ENCODE measurements at regions not wholly inside any gene's neighbourhood (a gene's known extent, or its start where the extent isn't known, plus 50 kb on each side); places are given as distances from the start of the nearest gene placed in this dataset.

GRCh38 chr5:6177926-6178325 lies 200.4 kb downstream of the MED10 start:
- ATAC-seq (no peak), DNase-seq (no peak)
- Histone ChIP-seq H3K36me3 (ENCODE audit: control insufficient read depth, insufficient read depth, low read length) (no peaks in the 10 kb centered on the region), H3K27ac (ENCODE audit: low read length) (no peak overlapping the region), H3K4me3 (ENCODE audit: low read length) (no peak overlapping the region), H3K4me1 (ENCODE audit: control insufficient read depth, insufficient read depth, low read length) (no peaks in the 10 kb centered on the region), H3K9me3 (ENCODE audit: control insufficient read depth, insufficient read depth, low read length) (no peaks in the 10 kb centered on the region), H3K27me3 (ENCODE audit: control insufficient read depth, insufficient read depth, low read length) (no peaks in the 10 kb centered on the region)
- TF ChIP-seq, protein P1, sequence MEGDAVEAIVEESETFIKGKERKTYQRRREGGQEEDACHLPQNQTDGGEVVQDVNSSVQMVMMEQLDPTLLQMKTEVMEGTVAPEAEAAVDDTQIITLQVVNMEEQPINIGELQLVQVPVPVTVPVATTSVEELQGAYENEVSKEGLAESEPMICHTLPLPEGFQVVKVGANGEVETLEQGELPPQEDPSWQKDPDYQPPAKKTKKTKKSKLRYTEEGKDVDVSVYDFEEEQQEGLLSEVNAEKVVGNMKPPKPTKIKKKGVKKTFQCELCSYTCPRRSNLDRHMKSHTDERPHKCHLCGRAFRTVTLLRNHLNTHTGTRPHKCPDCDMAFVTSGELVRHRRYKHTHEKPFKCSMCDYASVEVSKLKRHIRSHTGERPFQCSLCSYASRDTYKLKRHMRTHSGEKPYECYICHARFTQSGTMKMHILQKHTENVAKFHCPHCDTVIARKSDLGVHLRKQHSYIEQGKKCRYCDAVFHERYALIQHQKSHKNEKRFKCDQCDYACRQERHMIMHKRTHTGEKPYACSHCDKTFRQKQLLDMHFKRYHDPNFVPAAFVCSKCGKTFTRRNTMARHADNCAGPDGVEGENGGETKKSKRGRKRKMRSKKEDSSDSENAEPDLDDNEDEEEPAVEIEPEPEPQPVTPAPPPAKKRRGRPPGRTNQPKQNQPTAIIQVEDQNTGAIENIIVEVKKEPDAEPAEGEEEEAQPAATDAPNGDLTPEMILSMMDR (IDR thresholded peaks at IDR 0.05), result no peak
- Mint-ChIP-seq H3K9me3 (no peaks in the 10 kb centered on the region), H3K36me3 (no peaks in the 10 kb centered on the region), H3K27ac (no peak overlapping the region), H3K27me3 (ENCODE audit: low read depth in 2 of 2) (peaks cover 0 to 4% of the 10 kb centered on the region in 2 donors), H3K4me1 (no peaks in the 10 kb centered on the region), H3K4me3 (no peak overlapping the region)
- intact Hi-C loops (cut with micrococcal nuclease), result no loop called here
- WGBS (ENCODE audit: insufficient coverage), result 82% methylated on average over 3 of the region's 5 CpGs

- no peak for ATAC-seq
Observed at GRCh38 chr5:6176102-6176693, 202.1 kb downstream of the MED10 start.

GRCh38 chr5:6175172-6175854 lies 203.0 kb downstream of the MED10 start:
- H3K27ac Mint-ChIP-seq, result no peak overlapping the region
- no peaks in the 10 kb centered on the region for H3K9me3 Mint-ChIP-seq
- no peaks in the 10 kb centered on the region for H3K27me3 ChIP-seq (ENCODE audit: control insufficient read depth, insufficient read depth, low read length)
- no peak for ATAC-seq
- WGBS (ENCODE audit: insufficient coverage), result 83% methylated on average over 6 of the region's 6 CpGs
- intact Hi-C loops (cut with micrococcal nuclease), result no loop called here
- H3K4me3 ChIP-seq (ENCODE audit: low read length), result no peak overlapping the region
- TF ChIP-seq, protein P1 (IDR thresholded peaks at IDR 0.05), result no peak
- no peak overlapping the region for H3K27ac ChIP-seq (ENCODE audit: low read length)
- no peaks in the 10 kb centered on the region for H3K27me3 Mint-ChIP-seq (ENCODE audit: low read depth in 2 of 2)
- H3K36me3 ChIP-seq (ENCODE audit: control insufficient read depth, insufficient read depth, low read length), result no peaks in the 10 kb centered on the region
- no peak overlapping the region for H3K4me3 Mint-ChIP-seq
- no peaks in the 10 kb centered on the region for H3K4me1 Mint-ChIP-seq
- H3K4me1 ChIP-seq (ENCODE audit: control insufficient read depth, insufficient read depth, low read length), result no peaks in the 10 kb centered on the region
- no peak for DNase-seq
- no peaks in the 10 kb centered on the region for H3K36me3 Mint-ChIP-seq
- H3K9me3 ChIP-seq (ENCODE audit: control insufficient read depth, insufficient read depth, low read length), result no peaks in the 10 kb centered on the region

More at GRCh38 chr5:6176102-6176693, 202.1 kb downstream of the MED10 start:
- DNase-seq, result no peak
- Mint-ChIP-seq H3K9me3 (no peaks in the 10 kb centered on the region), H3K4me3 (no peak overlapping the region), H3K36me3 (no peaks in the 10 kb centered on the region), H3K4me1 (no peaks in the 10 kb centered on the region), H3K27me3 (ENCODE audit: low read depth in 2 of 2) (peaks cover 0 to 4% of the 10 kb centered on the region in 2 donors), H3K27ac (no peak overlapping the region)
- H3K9me3 ChIP-seq (ENCODE audit: control insufficient read depth, insufficient read depth, low read length), result no peaks in the 10 kb centered on the region
- 60% methylated on average over 5 of the region's 5 CpGs for WGBS (ENCODE audit: insufficient coverage)
- H3K27me3 ChIP-seq (ENCODE audit: control insufficient read depth, insufficient read depth, low read length), result no peaks in the 10 kb centered on the region
- H3K36me3 ChIP-seq (ENCODE audit: control insufficient read depth, insufficient read depth, low read length), result no peaks in the 10 kb centered on the region
- H3K27ac ChIP-seq (ENCODE audit: low read length), result no peak overlapping the region
- H3K4me1 ChIP-seq (ENCODE audit: control insufficient read depth, insufficient read depth, low read length), result no peaks in the 10 kb centered on the region
- TF ChIP-seq, protein P1 (IDR thresholded peaks at IDR 0.05), result no peak
- intact Hi-C loops (cut with micrococcal nuclease), result no loop called here
- H3K4me3 ChIP-seq (ENCODE audit: low read length), result no peak overlapping the region

DNA sequence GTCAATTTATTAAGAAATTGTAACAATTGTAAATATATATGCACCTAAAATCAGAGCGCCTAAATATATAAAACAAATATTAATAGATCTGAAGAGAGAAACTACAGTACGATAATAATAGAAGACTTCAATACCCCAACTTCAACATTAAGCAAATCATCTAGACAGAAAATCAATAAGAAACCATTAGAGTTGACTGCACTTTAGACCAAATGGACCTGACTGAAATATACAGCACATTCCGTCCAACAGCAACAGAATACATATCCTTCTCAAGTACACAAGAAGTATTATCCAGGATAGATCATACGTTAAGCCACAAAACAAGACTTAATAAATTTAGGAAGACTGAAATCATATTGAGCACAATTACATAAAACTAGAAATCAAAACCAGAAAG lies 208.7 kb downstream of the MED10 start:
- no peaks in the 10 kb centered on the region for H3K4me1 Mint-ChIP-seq
- intact Hi-C loops (cut with micrococcal nuclease), result no loop called here

More for the DNA sequence above, 208.7 kb downstream of the MED10 start:
- Mint-ChIP-seq H3K4me3 (no peak overlapping the region), H3K36me3 (no peaks in the 10 kb centered on the region), H3K27ac (no peak overlapping the region), H3K27me3 (ENCODE audit: low read depth in 2 of 2) (no peaks in the 10 kb centered on the region), H3K9me3 (peaks cover 2 to 5% of the 10 kb centered on the region in 2 donors)
- TF ChIP-seq, protein P1 (IDR thresholded peaks at IDR 0.05), result no peak
- Histone ChIP-seq H3K27me3 (ENCODE audit: control insufficient read depth, insufficient read depth, low read length) (no peaks in the 10 kb centered on the region), H3K4me3 (ENCODE audit: low read length) (no peak overlapping the region), H3K36me3 (ENCODE audit: control insufficient read depth, insufficient read depth, low read length) (no peaks in the 10 kb centered on the region), H3K4me1 (ENCODE audit: control insufficient read depth, insufficient read depth, low read length) (no peaks in the 10 kb centered on the region), H3K27ac (ENCODE audit: low read length) (no peak overlapping the region), H3K9me3 (ENCODE audit: control insufficient read depth, insufficient read depth, low read length) (no peaks in the 10 kb centered on the region)
- 80% methylated on average over 2 of the region's 4 CpGs for WGBS (ENCODE audit: insufficient coverage)
- ATAC-seq (no peak), DNase-seq (no peak)
